H9 (cell line): ENCODE measurements at regions not wholly inside any gene's neighbourhood (a gene's known extent, or its start where the extent isn't known, plus 50 kb on each side); places are given as distances from the start of the nearest gene placed in this dataset.

Experiments used
- DNase-seq: peaks from one replicate; pipeline ENCODE4 v3.0.0-alpha.2; 2017
- H2AFZ ChIP-seq: one replicate; pipeline ENCODE4 v1.6.1; 2013; ENCODE audit warnings: mild to moderate bottlenecking, low read length, control low read depth, moderate library complexity
- H2AK5ac ChIP-seq: 2 replicates; pipeline ENCODE4 v1.6.1; 2013; ENCODE audit warnings: low read length, control low read depth, mixed read lengths; ENCODE audit not compliant: insufficient read length
- H2BK120ac ChIP-seq: one replicate; pipeline ENCODE4 v1.6.1; 2013; ENCODE audit warnings: low read depth, mild to moderate bottlenecking, low read length, control low read depth, inconsistent platforms; ENCODE audit not compliant: poor library complexity, severe bottlenecking
- H2BK12ac ChIP-seq: 2 replicates; pipeline ENCODE4 v1.6.1; 2013; ENCODE audit warnings: low read length, control low read depth, mixed read lengths, low read depth; ENCODE audit not compliant: insufficient read length
- H2BK15ac ChIP-seq: 2 replicates; pipeline ENCODE4 v1.6.1; 2013; ENCODE audit warnings: low read depth, low read length, control low read depth
- H2BK20ac ChIP-seq: one replicate; pipeline ENCODE4 v1.6.1; 2013; ENCODE audit warnings: low read depth, mild to moderate bottlenecking, low read length, control low read depth, inconsistent platforms; ENCODE audit not compliant: poor library complexity, severe bottlenecking
- H2BK5ac ChIP-seq: 2 replicates; pipeline ENCODE4 v1.6.1; 2013; ENCODE audit warnings: low read length, control low read depth, mixed read lengths; ENCODE audit not compliant: insufficient read length
- H3K14ac ChIP-seq: 2 replicates; pipeline ENCODE4 v1.6.1; 2013; ENCODE audit warnings: low read length, control low read depth; ENCODE audit not compliant: insufficient read depth
- H3K18ac ChIP-seq: 2 replicates; pipeline ENCODE4 v1.6.1; 2013; ENCODE audit warnings: low read depth, mild to moderate bottlenecking, mixed read lengths, low read length, control low read depth; ENCODE audit not compliant: insufficient read length
- H3K23ac ChIP-seq: 2 replicates; pipeline ENCODE4 v1.6.1; 2013; ENCODE audit warnings: low read length, control low read depth, mixed read lengths, low read depth; ENCODE audit not compliant: insufficient read length
- H3K23me2 ChIP-seq: 2 replicates; pipeline ENCODE4 v1.6.1; 2013; ENCODE audit warnings: low read depth, mild to moderate bottlenecking, mixed read lengths, low read length, control low read depth; ENCODE audit not compliant: insufficient read length, poor library complexity, severe bottlenecking
- H3K27ac ChIP-seq: 2 replicates; pipeline ENCODE4 v1.5.1; 2013; ENCODE audit warnings: low read length, control low read depth, mixed read lengths, low read depth; ENCODE audit not compliant: insufficient read length
- H3K27me3 ChIP-seq: 2 replicates; pipeline ENCODE4 v1.6.1; 2013; ENCODE audit warnings: low read length, control low read depth, inconsistent platforms; ENCODE audit not compliant: insufficient read depth
- H3K4ac ChIP-seq: 2 replicates; pipeline ENCODE4 v1.6.1; 2013; ENCODE audit warnings: low read depth, mild to moderate bottlenecking, control low read depth, inconsistent platforms, low read length, moderate library complexity
- H3K4me1 ChIP-seq: 2 replicates; pipeline ENCODE4 v1.6.1; 2013; ENCODE audit warnings: low read length, control low read depth, inconsistent platforms; ENCODE audit not compliant: insufficient read depth
- H3K4me2 ChIP-seq: 2 replicates; pipeline ENCODE4 v1.6.1; 2013; ENCODE audit warnings: low read length, control low read depth, mixed read lengths; ENCODE audit not compliant: insufficient read length, insufficient read depth
- H3K56ac ChIP-seq: 2 replicates; pipeline ENCODE4 v1.6.1; 2013; ENCODE audit warnings: low read depth, mild to moderate bottlenecking, mixed read lengths, low read length, control low read depth; ENCODE audit not compliant: insufficient read length
- H3K79me1 ChIP-seq: 2 replicates; pipeline ENCODE4 v1.6.1; 2013; ENCODE audit warnings: low read depth, mild to moderate bottlenecking, moderate library complexity, low read length, control low read depth, inconsistent platforms; ENCODE audit not compliant: insufficient read depth, poor library complexity, severe bottlenecking
- H3K79me2 ChIP-seq: 2 replicates; pipeline ENCODE4 v1.6.1; 2013; ENCODE audit warnings: low read length, control low read depth, inconsistent platforms; ENCODE audit not compliant: insufficient read depth
- H3K9ac ChIP-seq: 2 replicates; pipeline ENCODE4 v1.6.1; 2013; ENCODE audit warnings: low read length, control low read depth, mixed read lengths; ENCODE audit not compliant: insufficient read length; ENCODE audit errors: extremely low read depth
- H3K9me3 ChIP-seq: one replicate; pipeline ENCODE4 v1.6.1; 2013; ENCODE audit warnings: low read depth, low read length, inconsistent platforms; ENCODE audit not compliant: control insufficient read depth
- H3T11ph ChIP-seq: one replicate; pipeline ENCODE4 v1.6.1; 2013; ENCODE audit warnings: mild to moderate bottlenecking, low read length, control low read depth, inconsistent platforms
- H4K20me1 ChIP-seq: one replicate; pipeline ENCODE4 v1.6.1; 2013; ENCODE audit not compliant: control insufficient read depth, insufficient read length, insufficient read depth
- H4K5ac ChIP-seq: 2 replicates; pipeline ENCODE4 v1.6.1; 2013; ENCODE audit warnings: low read depth, mild to moderate bottlenecking, mixed read lengths, low read length, control low read depth; ENCODE audit not compliant: insufficient read length
- H4K8ac ChIP-seq: replicated peaks from 2 replicates; pipeline ENCODE4 v1.6.1; 2013; ENCODE audit warnings: low read length, control low read depth, mixed read lengths, low read depth; ENCODE audit not compliant: insufficient read length
- H4K91ac ChIP-seq: 2 replicates; pipeline ENCODE4 v1.6.1; 2013; ENCODE audit warnings: low read depth, mild to moderate bottlenecking, moderate library complexity, mixed read lengths, low read length, control low read depth; ENCODE audit not compliant: insufficient read length
- H3K27ac Mint-ChIP-seq, 3 experiments: 2 replicates in 2 of 3; 3 replicates in 1 of 3; pipeline ENCODE4 v1.8.0; 2020 to 2021; ENCODE audit warnings: mixed read lengths in 3 of 3, mild to moderate bottlenecking in 1 of 3, moderate library complexity in 1 of 3
- H3K27me3 Mint-ChIP-seq: 2 replicates; pipeline ENCODE4 v1.8.0; 2021; ENCODE audit warnings: low read depth, mild to moderate bottlenecking, moderate library complexity, mixed read lengths
- H3K36me3 Mint-ChIP-seq, 3 experiments: 2 replicates in 2 of 3; 3 replicates in 1 of 3; pipeline ENCODE4 v1.8.0; 2020 to 2021; ENCODE audit warnings: low read depth in 3 of 3, mixed read lengths in 3 of 3; ENCODE audit not compliant: insufficient read depth in 1 of 3
- H3K4me1 Mint-ChIP-seq, 2 experiments: 2 replicates each; pipeline ENCODE4 v1.8.0; 2020; ENCODE audit warnings: mixed read lengths in 2 of 2
- H3K4me3 Mint-ChIP-seq, 2 experiments: 2 replicates in 1 of 2; 3 replicates in 1 of 2; pipeline ENCODE4 v1.8.0; 2020 to 2021; ENCODE audit warnings: mild to moderate bottlenecking in 2 of 2, mixed read lengths in 2 of 2, moderate library complexity in 1 of 2
- H3K9me3 Mint-ChIP-seq, 2 experiments: 2 replicates in 1 of 2; 3 replicates in 1 of 2; pipeline ENCODE4 v1.8.0; 2020; ENCODE audit warnings: mild to moderate bottlenecking in 2 of 2, mixed read lengths in 2 of 2, moderate library complexity in 1 of 2
- WGBS: extraction: QIAGEN DNeasy Blood & Tissue Kit; methylation state at CpG from one replicate; pipeline ENCODE4 v1.1.7; 2013; ENCODE audit warnings: missing lambda C conversion rate, low lambda C conversion rate, mixed read lengths; ENCODE audit not compliant: insufficient read length; ENCODE audit errors: extremely low coverage; 5-methylcytosine and 5-hydroxymethylcytosine counted together
- TF ChIP-seq, protein P1 (sequence below): fragments of 200-600 bp; sonication (generic); conservative IDR thresholded peaks from 3 replicates; pipeline ENCODE4 v1.8.0; 2021; ENCODE audit warnings: antibody characterized with exemption, mild to moderate bottlenecking

- no peak overlapping the region for H2BK15ac ChIP-seq
- H2AFZ ChIP-seq, result no peak overlapping the region
- no peak overlapping the region for H3K27ac ChIP-seq
- H3K4me1 ChIP-seq, result no peaks in the 10 kb centered on the region
- H2BK20ac ChIP-seq, result no peak overlapping the region
- H2BK12ac ChIP-seq, result no peak overlapping the region
- no peak for DNase-seq
- H3K27me3 ChIP-seq, result no peaks in the 10 kb centered on the region
- H3K56ac ChIP-seq, result no peak overlapping the region
- no peaks in the 10 kb centered on the region for H3K27me3 Mint-ChIP-seq
- no peak overlapping the region for H4K91ac ChIP-seq
- H3K4me2 ChIP-seq, result no peak overlapping the region
- H4K5ac ChIP-seq, result no peak overlapping the region
- TF ChIP-seq, protein P1, sequence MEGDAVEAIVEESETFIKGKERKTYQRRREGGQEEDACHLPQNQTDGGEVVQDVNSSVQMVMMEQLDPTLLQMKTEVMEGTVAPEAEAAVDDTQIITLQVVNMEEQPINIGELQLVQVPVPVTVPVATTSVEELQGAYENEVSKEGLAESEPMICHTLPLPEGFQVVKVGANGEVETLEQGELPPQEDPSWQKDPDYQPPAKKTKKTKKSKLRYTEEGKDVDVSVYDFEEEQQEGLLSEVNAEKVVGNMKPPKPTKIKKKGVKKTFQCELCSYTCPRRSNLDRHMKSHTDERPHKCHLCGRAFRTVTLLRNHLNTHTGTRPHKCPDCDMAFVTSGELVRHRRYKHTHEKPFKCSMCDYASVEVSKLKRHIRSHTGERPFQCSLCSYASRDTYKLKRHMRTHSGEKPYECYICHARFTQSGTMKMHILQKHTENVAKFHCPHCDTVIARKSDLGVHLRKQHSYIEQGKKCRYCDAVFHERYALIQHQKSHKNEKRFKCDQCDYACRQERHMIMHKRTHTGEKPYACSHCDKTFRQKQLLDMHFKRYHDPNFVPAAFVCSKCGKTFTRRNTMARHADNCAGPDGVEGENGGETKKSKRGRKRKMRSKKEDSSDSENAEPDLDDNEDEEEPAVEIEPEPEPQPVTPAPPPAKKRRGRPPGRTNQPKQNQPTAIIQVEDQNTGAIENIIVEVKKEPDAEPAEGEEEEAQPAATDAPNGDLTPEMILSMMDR, result no peak
- WGBS, result no CpG with 5 or more reads among the region's 4 CpGs
- no peaks in the 10 kb centered on the region for H3K4me1 Mint-ChIP-seq
- H2AK5ac ChIP-seq, result no peak overlapping the region
- no peak overlapping the region for H3K27ac Mint-ChIP-seq
- no peak overlapping the region for H3K9ac ChIP-seq
- no peaks in the 10 kb centered on the region for H3K79me2 ChIP-seq
- H4K8ac ChIP-seq, result no peak overlapping the region
- no peak overlapping the region for H3K18ac ChIP-seq
- no peaks in the 10 kb centered on the region for H3K23me2 ChIP-seq
- H4K20me1 ChIP-seq, result no peaks in the 10 kb centered on the region
- no peak overlapping the region for H3T11ph ChIP-seq
- no peak overlapping the region for H3K23ac ChIP-seq
- H3K79me1 ChIP-seq, result no peaks in the 10 kb centered on the region
- H3K36me3 Mint-ChIP-seq, result no peaks in the 10 kb centered on the region; a peak in 1 of 7 replicates
- H3K9me3 Mint-ChIP-seq, result peaks cover 0 to 3% of the 10 kb centered on the region in 2 experiments; a peak in 2 of 5 replicates
- no peak overlapping the region for H3K4ac ChIP-seq
- no peak overlapping the region for H3K4me3 Mint-ChIP-seq
- no peak overlapping the region for H2BK5ac ChIP-seq
- no peak overlapping the region for H3K14ac ChIP-seq
- H2BK120ac ChIP-seq, result no peak overlapping the region
- no peaks in the 10 kb centered on the region for H3K9me3 ChIP-seq
Observed at GRCh38 chr4:175891231-175891630, 79.2 kb upstream of the GPM6A start.
